ENCODE measurements at regions not wholly inside any gene's neighbourhood (a gene's known extent, or its start where the extent isn't known, plus 50 kb on each side); places are given as distances from the start of the nearest gene placed in this dataset.
"Not testable (repeated sequence)": the region's sequence is repeated elsewhere in the genome, so short reads cannot be mapped to it uniquely, and the experiment has no call there.

- H3K4me3 ChIP-seq, result no peak overlapping the region
- no peaks in the 10 kb centered on the region for H3K36me3 ChIP-seq
- no peak overlapping the region for H3K27ac ChIP-seq
- DNase-seq (no peak), ATAC-seq (no peak)
- intact Hi-C loops (cut with DNase I), result no loop called here
- no peak for TF ChIP-seq CTCF (IDR thresholded peaks at IDR 0.05)
- no peaks in the 10 kb centered on the region for H3K27me3 ChIP-seq
- H3K4me1 ChIP-seq, result no peaks in the 10 kb centered on the region
- peaks cover 6% of the 10 kb centered on the region for H3K9me3 ChIP-seq
Measured at GRCh38 chr10:8674230-8674629, 619.7 kb downstream of the GATA3 start.

- no peaks in the 10 kb centered on the region for H3K4me1 ChIP-seq
- ATAC-seq (no peak), DNase-seq (no peak)
- intact Hi-C loops (cut with DNase I), result no loop called here
- H3K27ac ChIP-seq, result no peak overlapping the region
- H3K9me3 ChIP-seq, result no peaks in the 10 kb centered on the region
- no peak overlapping the region for H3K4me3 ChIP-seq
- no peaks in the 10 kb centered on the region for H3K27me3 ChIP-seq
- TF ChIP-seq CTCF (IDR thresholded peaks at IDR 0.05), result no peak
- H3K36me3 ChIP-seq, result no peaks in the 10 kb centered on the region
Measured at GRCh38 chr10:8677642-8678041, 623.2 kb downstream of the GATA3 start.

- DNase-seq; H3K27me3 ChIP-seq; intact Hi-C loops (cut with DNase I); H3K4me3 ChIP-seq; H3K4me1 ChIP-seq; H3K36me3 ChIP-seq; H3K9me3 ChIP-seq; ATAC-seq; H3K27ac ChIP-seq: not testable (repeated sequence)
Measured at GRCh38 chr10:8684916-8685315, 630.4 kb downstream of the GATA3 start.

GRCh38 chr10:8688881-8689280 is 634.4 kb downstream of the GATA3 start:
- no peak for TF ChIP-seq CTCF (IDR thresholded peaks at IDR 0.05)
- no peaks in the 10 kb centered on the region for H3K9me3 ChIP-seq
- intact Hi-C loops (cut with DNase I), result no loop called here
- H3K36me3 ChIP-seq, result no peaks in the 10 kb centered on the region
- no peaks in the 10 kb centered on the region for H3K27me3 ChIP-seq
- H3K27ac ChIP-seq, result no peak overlapping the region
- no peak for DNase-seq
- no peak for ATAC-seq
- H3K4me3 ChIP-seq, result no peak overlapping the region
- H3K4me1 ChIP-seq, result no peaks in the 10 kb centered on the region

- intact Hi-C loops (cut with DNase I), result no loop called here
- H3K4me1 ChIP-seq, result no peaks in the 10 kb centered on the region
- DNase-seq, result no peak
- H3K9me3 ChIP-seq, result no peaks in the 10 kb centered on the region
- TF ChIP-seq CTCF (IDR thresholded peaks at IDR 0.05), result no peak
- ATAC-seq, result no peak
- no peak overlapping the region for H3K27ac ChIP-seq
- H3K36me3 ChIP-seq, result no peaks in the 10 kb centered on the region
- H3K27me3 ChIP-seq, result no peaks in the 10 kb centered on the region
- H3K4me3 ChIP-seq, result no peak overlapping the region
Measured at GRCh38 chr10:8691498-8692017, 637.1 kb downstream of the GATA3 start.

- ATAC-seq; DNase-seq; H3K4me1 ChIP-seq; H3K9me3 ChIP-seq; H3K27ac ChIP-seq; H3K4me3 ChIP-seq; H3K36me3 ChIP-seq; H3K27me3 ChIP-seq; intact Hi-C loops (cut with DNase I): not testable (repeated sequence)
Measured at GRCh38 chr10:8693635-8694034, 639.1 kb downstream of the GATA3 start.

GRCh38 chr10:8696746-8697145 is 642.3 kb downstream of the GATA3 start:
- Histone ChIP-seq H3K4me1 (no peaks in the 10 kb centered on the region), H3K36me3 (no peaks in the 10 kb centered on the region), H3K27me3 (no peaks in the 10 kb centered on the region), H3K27ac (no peak overlapping the region), H3K9me3 (peaks cover 3% of the 10 kb centered on the region), H3K4me3 (no peak overlapping the region)
- intact Hi-C loops (cut with DNase I), result no loop called here
- ATAC-seq (no peak), DNase-seq (no peak)
- no peak for TF ChIP-seq CTCF (IDR thresholded peaks at IDR 0.05)
